Osteocyte (in vitro differentiated cells): ENCODE measurements at regions not wholly inside any gene's neighbourhood (a gene's known extent, or its start where the extent isn't known, plus 50 kb on each side); places are given as distances from the start of the nearest gene placed in this dataset.

ENCODE experiments used
- DNase-seq: peaks from one replicate; pipeline ENCODE4 v3.0.0; 2021; ENCODE audit warnings: mixed read lengths; ENCODE audit not compliant: unreplicated experiment; ENCODE audit errors: extremely low spot score
- H3K27ac Mint-ChIP-seq: one replicate; pipeline ENCODE4 v1.8.0; 2021; ENCODE audit warnings: mild to moderate bottlenecking, mixed read lengths; ENCODE audit not compliant: unreplicated experiment
- H3K27me3 Mint-ChIP-seq: one replicate; pipeline ENCODE4 v1.8.0; 2021; ENCODE audit warnings: mixed read lengths; ENCODE audit not compliant: unreplicated experiment
- H3K36me3 Mint-ChIP-seq: one replicate; pipeline ENCODE4 v1.8.0; 2021; ENCODE audit warnings: mixed read lengths; ENCODE audit not compliant: unreplicated experiment
- H3K4me1 Mint-ChIP-seq: one replicate; pipeline ENCODE4 v1.8.0; 2021; ENCODE audit warnings: mixed read lengths; ENCODE audit not compliant: unreplicated experiment
- H3K4me3 Mint-ChIP-seq: one replicate; pipeline ENCODE4 v1.8.0; 2021; ENCODE audit warnings: mild to moderate bottlenecking, moderate library complexity, mixed read lengths; ENCODE audit not compliant: unreplicated experiment
- H3K9me3 Mint-ChIP-seq: one replicate; pipeline ENCODE4 v1.8.0; 2021; ENCODE audit warnings: mixed read lengths; ENCODE audit not compliant: unreplicated experiment
- TF ChIP-seq, protein P1 (sequence below): fragments of 200-600 bp; sonication (generic); IDR thresholded peaks from 2 replicates; pipeline ENCODE4 v1.5.0; 2021; ENCODE audit warnings: antibody characterized with exemption, mild to moderate bottlenecking, moderate library complexity

DNA sequence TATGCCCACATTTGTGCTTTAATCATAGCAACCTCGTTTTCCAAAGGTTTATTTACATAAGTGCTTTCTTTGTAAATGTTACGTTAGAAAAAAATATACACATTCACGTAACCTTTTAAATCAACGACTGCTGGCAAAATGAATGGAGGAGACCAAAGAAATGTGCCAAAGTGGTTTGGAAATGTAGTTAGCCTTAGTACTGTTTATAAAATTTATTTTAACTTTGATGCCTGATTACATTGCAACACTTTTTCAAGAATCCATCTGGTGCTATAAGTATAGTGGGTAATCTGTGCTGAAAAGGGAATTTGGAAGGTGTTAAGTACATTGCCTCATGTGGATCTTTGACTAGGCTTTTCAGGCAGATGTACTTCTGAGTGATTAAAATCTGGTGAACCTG, 108.9 kb downstream of the IFI44 start:
- H3K9me3 Mint-ChIP-seq = peaks cover 17% of the 10 kb centered on the region
- H3K36me3 Mint-ChIP-seq = peaks cover 5% of the 10 kb centered on the region
- no peak overlapping the region for H3K27ac Mint-ChIP-seq
- DNase-seq = no peak
- peaks cover 18% of the 10 kb centered on the region for H3K4me1 Mint-ChIP-seq
- no peaks in the 10 kb centered on the region for H3K27me3 Mint-ChIP-seq
- TF ChIP-seq, protein P1, sequence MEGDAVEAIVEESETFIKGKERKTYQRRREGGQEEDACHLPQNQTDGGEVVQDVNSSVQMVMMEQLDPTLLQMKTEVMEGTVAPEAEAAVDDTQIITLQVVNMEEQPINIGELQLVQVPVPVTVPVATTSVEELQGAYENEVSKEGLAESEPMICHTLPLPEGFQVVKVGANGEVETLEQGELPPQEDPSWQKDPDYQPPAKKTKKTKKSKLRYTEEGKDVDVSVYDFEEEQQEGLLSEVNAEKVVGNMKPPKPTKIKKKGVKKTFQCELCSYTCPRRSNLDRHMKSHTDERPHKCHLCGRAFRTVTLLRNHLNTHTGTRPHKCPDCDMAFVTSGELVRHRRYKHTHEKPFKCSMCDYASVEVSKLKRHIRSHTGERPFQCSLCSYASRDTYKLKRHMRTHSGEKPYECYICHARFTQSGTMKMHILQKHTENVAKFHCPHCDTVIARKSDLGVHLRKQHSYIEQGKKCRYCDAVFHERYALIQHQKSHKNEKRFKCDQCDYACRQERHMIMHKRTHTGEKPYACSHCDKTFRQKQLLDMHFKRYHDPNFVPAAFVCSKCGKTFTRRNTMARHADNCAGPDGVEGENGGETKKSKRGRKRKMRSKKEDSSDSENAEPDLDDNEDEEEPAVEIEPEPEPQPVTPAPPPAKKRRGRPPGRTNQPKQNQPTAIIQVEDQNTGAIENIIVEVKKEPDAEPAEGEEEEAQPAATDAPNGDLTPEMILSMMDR = no peak
- H3K4me3 Mint-ChIP-seq = no peak overlapping the region

DNA sequence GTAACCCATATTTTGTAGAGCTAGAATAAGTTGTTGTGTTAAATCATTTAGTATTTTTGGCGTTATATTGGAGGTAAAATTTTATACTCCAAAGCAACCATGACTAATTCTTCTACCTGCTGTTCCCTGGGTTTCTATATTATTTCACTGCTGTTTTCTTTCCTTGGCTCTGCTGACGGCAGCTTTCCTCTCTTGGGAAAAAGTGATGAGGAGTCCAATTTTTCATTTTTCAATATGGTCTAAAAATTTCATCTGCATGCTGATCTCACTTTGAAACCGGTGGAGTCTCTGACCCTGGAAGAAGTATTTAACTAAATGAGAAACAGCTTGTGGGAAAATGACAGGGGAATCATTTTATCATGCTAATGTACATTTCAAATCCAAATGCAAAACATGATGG, 110.2 kb downstream of the IFI44 start:
- no peak overlapping the region for H3K27ac Mint-ChIP-seq
- TF ChIP-seq, protein P1 = no peak
- no peak overlapping the region for H3K4me3 Mint-ChIP-seq
- peaks cover under 1% of the 10 kb centered on the region for H3K36me3 Mint-ChIP-seq
- no peaks in the 10 kb centered on the region for H3K27me3 Mint-ChIP-seq
- peaks cover 20% of the 10 kb centered on the region for H3K9me3 Mint-ChIP-seq
- H3K4me1 Mint-ChIP-seq = peaks cover 18% of the 10 kb centered on the region
- DNase-seq = no peak

GRCh38 chr1:78760858-78761257, 111.2 kb downstream of the IFI44 start:
- H3K27ac Mint-ChIP-seq = no peak overlapping the region
- no peak overlapping the region for H3K4me3 Mint-ChIP-seq
- no peaks in the 10 kb centered on the region for H3K27me3 Mint-ChIP-seq
- peaks cover 18% of the 10 kb centered on the region for H3K4me1 Mint-ChIP-seq
- no peak for DNase-seq
- H3K36me3 Mint-ChIP-seq = peaks cover 3% of the 10 kb centered on the region
- peaks cover 23% of the 10 kb centered on the region for H3K9me3 Mint-ChIP-seq
- TF ChIP-seq, protein P1 = no peak

- Mint-ChIP-seq H3K4me3 (no peak overlapping the region), H3K36me3 (peaks cover 5% of the 10 kb centered on the region), H3K9me3 (peaks cover 26% of the 10 kb centered on the region), H3K4me1 (peaks cover 18% of the 10 kb centered on the region), H3K27ac (no peak overlapping the region), H3K27me3 (no peaks in the 10 kb centered on the region)
- no peak for DNase-seq
- TF ChIP-seq, protein P1 = no peak
These were observed 112.5 kb downstream of the IFI44 start for GRCh38 chr1:78762113-78762512.

DNA sequence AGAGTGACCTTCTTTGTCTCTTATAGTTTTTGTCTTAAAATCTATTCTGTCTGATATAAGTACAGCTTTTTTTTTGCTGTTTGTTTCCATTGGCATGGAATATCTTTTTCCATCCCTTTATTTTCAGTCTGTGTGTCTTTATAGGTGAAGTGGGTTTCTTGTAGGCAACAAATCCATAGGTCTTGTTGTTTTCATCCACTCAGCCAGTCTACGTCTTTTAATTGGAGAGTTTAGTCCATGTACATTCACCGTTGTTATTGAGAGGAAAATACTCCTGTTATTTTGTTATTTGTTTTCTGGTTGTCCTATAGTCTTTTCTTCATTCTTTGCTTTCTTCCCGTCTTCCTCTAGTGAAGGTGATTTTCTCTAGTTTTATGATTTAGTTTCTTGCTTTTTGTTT, 115.9 kb downstream of the IFI44 start:
- Mint-ChIP-seq H3K9me3 (peaks cover 26% of the 10 kb centered on the region), H3K27ac (no peak overlapping the region), H3K27me3 (no peaks in the 10 kb centered on the region), H3K36me3 (peaks cover 5% of the 10 kb centered on the region), H3K4me3 (no peak overlapping the region), H3K4me1 (peaks cover 8% of the 10 kb centered on the region)
- TF ChIP-seq, protein P1 = no peak
- no peak for DNase-seq
